ENCODE measurements at regions not wholly inside any gene's neighbourhood (a gene's known extent, or its start where the extent isn't known, plus 50 kb on each side); places are given as distances from the start of the nearest gene placed in this dataset.

DNA sequence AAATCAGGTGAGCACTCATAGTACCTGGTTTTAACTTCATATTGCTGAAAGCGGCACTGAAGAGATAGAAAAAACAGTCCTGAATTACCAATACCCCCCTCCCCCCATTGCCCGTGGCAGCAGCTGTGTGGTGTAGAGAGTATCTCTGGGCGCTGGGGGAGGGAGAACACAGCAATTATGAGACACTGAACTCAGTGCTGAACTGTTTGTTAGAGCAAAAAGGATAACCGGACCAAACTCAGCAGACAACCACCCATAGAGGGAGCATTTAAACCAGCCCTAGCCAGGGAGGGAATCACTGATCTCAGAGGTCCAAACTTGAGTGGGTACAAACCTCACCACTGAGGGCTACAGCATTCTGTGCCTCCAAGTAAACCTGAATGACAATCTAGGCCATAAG is 457.4 kb upstream of the TEX13C start:
- no peak for DNase-seq

DNA sequence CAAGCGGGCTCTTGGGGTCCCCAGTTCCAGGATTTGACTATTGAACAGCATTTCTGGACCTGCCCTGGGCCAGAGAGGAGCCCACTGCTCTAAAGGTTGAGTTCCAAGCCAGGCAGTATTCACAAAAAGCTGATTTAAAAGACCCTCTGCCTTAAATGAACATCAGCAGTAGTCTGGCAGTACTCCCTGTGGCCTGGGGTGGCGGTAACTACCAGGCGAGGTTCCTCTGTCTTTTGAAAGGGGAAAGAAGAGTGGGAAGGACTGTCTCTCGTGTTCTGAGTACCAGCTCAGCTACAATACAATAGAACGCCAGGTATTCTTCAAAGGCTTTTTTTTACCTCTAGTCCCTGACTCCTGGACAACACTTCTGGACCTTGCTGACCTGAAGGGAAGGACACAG is 456.4 kb upstream of the TEX13C start:
- no peak for DNase-seq

DNA sequence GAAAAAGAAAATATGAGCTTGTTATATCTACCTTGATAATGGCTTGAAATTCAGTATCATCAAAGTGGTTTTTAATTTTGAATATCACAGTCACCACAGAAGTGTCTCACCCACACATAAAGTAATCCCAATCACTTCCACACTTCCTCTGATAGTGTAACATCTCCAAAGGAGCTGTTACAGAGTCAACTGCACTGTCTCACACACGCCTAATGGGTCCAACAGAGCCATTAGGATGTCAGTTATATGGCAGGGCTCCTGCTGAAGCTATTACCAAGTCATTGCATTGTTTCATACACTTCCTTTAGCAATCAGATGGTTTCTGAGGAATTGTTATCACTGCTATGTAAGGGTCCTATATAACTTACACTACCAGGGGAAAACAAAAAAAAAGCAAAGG is 432.1 kb upstream of the TEX13C start:
- DNase-seq: no peak

DNA sequence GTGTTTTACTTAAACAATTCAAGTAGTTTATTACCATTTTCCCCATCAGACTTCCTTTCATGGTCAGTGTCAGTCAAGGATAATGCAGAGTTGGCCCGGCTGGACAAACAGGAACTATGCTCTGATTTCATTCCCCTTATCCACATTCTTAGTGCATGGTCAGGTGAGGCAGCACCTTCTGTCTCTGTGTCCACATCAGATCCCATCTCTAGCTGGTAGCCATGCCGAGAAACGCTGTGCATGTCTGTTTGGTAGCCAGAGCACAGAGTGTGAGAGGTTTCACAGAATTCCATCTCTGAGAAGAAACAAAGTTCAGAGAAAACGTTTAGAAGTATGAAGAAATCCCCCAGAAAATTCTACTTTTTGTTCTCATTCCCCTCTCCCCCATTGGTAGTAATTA is 423.7 kb upstream of the TEX13C start:
- DNase-seq: no peak

DNA sequence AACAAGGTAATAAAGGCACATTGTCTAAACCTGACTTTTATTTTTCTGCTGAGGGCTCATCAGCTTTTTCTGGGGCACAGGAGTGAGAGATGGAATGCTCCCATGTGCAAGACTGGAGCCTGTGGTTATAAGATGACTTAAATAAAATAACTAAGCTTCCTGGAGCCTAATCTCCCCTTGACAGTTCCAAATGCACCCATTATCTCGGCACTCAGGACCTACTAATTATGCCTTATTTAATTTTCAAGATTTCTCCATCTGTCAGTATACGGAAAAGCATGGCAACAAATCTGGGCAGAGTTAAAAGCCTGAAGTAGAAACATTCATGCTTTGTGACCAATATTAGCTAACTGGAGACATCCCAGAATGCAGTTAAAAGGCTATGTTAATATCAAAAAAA is 416.7 kb upstream of the TEX13C start:
- no peak for DNase-seq

DNA sequence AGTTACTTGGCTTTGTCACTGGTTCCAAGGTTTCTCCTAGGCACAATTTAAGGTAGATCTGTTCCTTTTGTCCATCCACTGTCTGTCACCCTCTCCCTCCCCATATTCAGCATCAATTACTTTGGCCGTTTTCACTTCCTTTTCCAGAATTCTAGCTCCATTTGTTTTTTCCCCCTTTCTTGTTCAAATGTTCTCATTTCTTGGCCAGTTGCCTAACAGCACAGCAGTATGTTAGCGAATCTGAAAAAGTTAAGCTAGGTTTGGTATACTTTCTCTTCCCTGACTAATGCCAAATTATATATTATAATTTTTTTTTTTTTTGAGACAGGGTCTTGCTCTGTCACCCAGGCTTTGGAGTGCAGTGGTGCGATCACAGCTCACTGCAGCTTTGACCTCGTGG is 409.1 kb upstream of the TEX13C start:
- DNase-seq: no peak

DNA sequence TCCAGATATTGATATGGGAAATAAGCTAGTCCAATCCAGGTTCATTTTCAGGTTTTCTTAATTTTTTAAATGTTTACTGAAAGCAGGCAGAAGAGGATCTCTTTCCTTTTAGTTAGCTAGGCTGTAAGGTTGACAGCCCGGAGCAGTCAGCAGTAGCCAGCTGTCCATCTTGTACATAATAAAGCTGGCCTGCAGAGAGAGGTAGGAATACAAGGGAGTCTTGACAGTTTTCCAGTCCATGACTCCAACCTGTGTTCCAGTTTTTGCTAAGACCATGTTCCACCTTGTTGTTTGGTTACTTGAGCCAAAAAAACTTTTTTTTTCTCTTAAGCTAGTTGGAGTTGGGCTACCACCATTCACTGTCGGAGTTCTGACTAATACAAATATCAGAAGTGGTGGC is 402.7 kb upstream of the TEX13C start:
- DNase-seq: no peak

DNA sequence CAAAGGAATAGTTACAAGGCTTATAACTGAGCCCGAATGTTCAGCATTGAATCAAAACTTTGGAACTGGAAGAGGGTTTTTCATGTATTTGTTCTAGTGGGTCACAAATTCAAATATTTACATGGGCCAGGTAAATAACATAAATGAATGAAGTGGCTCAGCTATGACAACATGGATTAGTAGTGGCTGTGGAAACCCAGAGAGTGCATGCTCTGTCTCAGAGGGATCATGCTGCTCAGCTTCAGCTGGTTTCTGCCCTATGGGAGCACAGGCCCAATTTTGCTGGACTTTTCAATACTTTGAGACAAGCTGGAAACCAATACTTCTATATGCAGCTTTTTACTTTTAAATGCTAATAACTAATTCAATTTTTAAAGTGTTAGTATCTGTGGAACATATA is 394.0 kb upstream of the TEX13C start:
- no peak for DNase-seq

DNA sequence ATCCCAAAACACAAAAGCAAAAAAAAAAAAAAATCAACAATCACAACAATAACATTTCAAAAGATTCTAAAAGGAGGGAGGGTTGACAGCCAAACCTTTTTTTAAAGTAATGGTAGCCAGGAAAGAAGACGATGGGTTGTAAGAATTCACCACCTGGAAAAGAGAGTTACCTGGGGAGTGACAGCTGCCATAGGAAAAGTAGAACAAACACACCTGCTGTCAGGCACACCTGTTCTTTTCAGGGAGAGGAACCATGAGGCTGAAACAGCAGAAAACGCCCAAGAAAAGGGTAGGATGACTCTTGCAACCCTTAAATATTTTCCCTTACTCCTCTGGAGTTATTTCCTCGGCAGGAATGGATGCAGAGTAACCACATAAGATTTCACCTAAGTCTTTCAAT is 388.4 kb upstream of the TEX13C start:
- DNase-seq: no peak

DNA sequence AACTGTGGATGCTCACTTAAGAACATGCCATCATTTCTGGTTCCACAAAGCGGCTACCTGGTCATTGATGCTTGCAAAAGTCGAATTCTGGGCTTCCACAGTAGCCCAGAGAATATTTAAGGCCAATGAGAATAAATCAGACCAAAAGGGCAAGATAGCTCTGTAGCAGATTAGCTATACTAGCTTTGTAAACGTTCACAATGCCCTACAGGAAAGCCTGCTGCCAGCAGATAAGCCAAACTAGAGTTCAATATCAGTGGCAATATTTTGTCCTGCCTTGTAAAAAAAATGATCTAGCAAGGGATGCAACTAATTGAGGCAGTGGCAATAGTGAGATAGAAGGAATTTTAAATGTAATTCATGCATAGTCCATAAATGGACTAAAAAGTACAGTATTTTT is 387.7 kb upstream of the TEX13C start:
- DNase-seq: no peak

DNA sequence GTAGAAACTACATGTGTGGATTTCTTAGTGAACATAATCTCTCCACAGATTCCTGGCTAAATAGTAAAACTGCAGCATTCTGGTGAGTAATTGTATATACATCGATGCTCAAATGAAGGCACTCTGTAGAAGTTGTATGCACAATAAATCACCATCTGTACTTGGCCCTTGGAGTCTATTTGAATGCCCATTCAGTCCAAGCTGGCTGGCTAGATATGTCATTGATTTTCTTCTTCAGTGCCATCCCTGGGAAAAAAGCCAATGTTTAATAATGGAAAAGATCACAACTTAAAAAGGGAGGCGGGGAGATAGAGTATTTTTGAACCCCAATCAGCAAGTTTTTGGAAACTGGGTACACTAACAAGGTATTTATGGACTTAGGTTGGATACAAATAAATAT is 381.0 kb upstream of the TEX13C start:
- no peak for DNase-seq

DNA sequence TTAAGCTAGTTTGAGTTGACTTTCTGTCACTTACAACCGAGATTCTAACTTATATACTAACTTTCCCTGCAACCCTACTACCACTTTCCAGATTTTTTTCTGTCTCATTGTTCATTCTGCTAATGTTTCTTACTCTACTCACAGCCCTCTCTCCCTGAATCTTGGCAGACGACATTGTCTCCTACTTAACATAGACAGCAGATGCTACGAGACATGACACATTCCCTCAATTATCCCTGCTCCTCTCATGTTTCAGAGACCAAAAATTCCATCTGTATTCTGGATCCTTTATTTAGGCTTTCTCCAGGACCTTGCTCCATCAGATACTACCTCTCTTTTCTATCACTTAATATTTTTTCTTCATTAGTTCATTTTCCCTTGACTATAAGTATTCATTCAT is 379.1 kb upstream of the TEX13C start:
- DNase-seq: peak; percentile 7

DNA sequence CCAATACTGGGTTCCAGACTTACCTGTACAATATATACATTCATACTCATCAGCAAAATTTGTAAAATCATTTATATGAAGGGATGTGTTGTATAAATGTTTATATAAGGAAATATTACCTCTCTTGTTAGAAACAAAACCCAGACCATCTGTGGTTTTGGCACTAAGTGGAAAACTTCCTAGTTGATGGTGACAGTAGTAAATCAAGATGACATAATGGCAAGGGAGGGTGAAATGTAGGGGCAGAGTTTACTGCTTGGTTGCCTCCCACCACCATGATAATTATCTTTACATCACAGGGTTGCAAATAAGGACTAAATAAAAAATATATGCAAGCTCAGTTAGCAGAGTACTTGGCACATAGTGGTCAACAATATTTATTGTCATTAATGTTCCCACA is 365.3 kb upstream of the TEX13C start:
- no peak for DNase-seq

DNA sequence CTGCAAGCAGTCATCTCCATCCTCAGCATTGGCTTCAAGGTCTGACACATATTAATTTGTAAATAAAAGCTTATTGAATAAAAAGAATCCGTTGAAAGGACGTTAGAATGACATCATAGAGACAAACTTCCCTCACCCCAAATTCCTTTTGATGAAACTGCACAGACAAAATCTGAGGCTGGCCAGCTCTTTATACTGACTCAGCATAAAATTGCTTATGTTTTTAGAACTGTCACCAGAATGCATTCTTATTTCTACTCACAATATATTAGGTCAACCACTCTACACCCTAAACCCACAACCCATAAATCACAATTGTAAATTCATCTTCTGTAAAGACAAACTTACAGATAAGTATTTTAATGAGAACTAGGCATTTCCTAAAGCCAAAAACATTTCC is 359.2 kb upstream of the TEX13C start:
- DNase-seq: no peak

DNA sequence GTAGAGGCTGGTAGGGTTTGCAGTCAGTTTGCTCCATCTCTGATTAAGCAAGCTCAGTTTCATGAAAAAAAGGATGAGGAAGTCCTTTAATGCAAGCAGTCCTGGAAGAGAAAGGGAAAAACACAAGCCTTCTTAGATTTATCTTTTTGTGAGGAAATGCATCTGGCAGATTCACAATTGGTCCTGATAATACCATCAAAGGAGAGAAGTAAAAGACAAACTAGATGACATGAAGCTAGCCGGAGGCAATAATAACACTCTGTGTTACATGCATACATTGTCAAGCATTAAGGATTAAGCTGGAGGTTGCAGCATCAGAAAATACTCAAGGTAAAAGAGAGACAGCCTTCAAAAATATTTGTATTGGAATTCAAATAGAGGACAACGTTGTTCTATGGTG is 356.0 kb upstream of the TEX13C start, which contains the start of gene TENM1:
TSS of gene TENM1 (minus strand) at position 101 of the 400 bp plus-strand sequence.
- no peak for DNase-seq

DNA sequence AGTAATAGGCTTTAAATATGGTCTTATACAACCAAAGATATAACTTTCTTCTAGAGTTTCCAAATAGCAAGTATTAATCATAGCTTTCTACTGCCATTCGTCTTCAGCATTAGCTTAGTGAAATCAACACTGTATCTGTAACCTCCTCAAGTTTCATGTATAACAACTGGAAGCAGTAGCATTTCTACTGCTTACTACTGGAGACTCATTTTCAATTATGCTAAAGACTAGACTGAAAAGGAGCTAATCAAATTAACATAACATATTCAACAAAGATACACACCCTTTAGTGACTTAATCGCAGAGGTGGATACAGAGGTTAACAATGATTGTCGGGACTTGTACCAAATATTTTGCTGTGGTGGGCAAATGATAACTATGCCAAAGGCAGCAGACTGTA is 344.2 kb upstream of the TEX13C start:
- DNase-seq: no peak

DNA sequence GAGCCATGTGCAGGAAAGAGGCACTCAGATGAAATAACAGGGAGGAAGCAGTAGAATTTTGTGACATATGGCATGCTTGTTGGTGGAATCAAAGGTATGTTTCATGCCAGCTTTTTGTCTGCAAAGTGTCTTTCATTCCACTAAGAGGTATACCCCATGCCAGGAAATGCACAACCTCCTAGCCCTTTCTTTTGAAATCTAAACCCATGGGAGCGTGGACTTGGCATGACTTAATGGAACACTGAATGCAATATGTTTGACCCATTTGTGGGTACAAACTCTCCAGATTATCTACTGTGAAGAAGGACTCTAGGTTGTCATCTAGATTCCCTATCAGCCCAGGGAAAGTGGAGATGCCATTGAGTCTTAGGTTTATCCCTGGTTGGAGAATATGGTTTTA is 338.3 kb upstream of the TEX13C start:
- no peak for DNase-seq

DNA sequence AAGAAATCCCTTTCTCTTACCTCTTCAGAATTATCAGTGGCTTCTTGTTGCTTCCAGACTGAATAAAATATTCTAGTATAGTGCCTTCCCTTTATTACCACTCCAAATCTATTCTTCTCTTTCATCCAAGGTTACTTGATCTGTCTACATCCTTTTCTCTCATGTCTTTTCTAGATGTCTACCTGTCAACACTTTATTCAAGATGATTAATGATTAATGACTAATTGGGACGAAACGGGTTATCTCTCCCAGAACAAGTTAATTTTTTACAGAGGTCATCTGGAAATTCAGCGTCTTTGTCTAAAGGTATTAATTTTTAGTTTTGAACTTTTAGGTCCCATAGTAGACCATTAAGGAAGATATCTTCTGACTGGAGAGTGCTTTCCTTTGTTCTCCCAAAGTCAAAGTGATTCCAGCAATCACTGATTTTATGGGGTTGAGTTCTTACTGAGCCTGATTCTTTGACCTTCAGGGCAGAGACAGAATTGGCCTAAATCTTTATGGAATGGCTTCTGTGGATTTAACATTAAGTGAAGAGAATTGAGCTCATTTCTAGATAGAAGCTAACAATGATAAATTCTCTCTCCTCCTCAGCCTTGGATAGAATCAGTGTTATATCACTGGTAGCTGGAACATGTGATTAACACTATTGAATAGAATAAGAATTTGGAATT is 335.4 kb upstream of the TEX13C start:
- no peak for DNase-seq

DNA sequence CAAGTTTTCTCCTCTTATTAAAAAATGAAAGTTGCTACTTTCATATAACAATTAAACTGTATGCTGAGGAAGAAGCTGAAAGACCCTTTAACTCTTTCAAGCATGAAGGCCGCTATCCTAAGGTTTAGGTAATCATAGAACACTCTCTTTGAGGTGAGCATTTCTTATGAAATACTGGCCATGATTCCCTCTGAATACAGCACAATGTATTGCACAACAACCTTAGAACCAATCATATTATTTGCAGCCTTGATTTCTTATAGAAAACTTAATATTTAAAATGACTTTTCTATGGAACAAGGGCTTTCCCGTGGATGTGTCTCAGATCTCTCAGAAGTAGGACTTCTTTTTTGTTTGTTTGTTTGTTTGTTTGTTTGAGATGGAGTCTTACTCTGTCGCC is 333.4 kb upstream of the TEX13C start:
- DNase-seq: no peak

DNA sequence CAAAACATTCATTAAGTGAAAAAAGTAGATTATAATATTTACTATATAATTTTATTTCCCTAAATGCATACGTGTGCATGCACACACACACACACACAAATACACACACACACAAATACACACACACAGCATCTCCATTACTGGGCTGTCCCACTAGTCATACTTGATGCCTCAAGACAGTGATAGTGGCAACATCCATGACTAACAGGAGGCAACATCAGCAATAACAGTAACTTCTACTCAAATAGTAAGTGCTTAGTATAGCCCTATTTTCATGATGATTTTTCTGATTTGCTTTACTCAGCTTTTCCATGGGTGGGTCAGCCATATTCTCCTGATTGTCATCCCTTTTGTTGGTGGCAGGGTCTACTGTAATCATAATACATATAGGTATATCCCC is 325.9 kb upstream of the TEX13C start:
- DNase-seq: no peak

DNA sequence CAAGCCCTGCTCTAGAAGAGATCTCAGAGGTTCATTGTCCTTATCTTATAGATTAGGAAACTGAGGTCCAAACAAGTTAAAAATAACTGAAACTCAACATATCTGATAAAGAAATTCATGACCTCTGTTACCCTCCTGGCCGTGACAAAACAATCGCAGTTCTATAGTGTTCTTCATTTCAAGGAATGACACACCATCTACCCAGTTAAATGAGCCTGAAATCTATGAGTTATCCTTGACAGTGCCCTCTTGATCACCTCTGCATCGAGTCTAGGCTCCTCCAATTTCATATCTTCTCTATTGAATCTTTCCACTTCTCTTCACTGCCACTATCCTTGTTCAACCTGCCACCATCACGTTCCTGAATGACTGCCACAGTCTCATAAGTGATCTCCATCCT is 325.3 kb upstream of the TEX13C start:
- no peak for DNase-seq

DNA sequence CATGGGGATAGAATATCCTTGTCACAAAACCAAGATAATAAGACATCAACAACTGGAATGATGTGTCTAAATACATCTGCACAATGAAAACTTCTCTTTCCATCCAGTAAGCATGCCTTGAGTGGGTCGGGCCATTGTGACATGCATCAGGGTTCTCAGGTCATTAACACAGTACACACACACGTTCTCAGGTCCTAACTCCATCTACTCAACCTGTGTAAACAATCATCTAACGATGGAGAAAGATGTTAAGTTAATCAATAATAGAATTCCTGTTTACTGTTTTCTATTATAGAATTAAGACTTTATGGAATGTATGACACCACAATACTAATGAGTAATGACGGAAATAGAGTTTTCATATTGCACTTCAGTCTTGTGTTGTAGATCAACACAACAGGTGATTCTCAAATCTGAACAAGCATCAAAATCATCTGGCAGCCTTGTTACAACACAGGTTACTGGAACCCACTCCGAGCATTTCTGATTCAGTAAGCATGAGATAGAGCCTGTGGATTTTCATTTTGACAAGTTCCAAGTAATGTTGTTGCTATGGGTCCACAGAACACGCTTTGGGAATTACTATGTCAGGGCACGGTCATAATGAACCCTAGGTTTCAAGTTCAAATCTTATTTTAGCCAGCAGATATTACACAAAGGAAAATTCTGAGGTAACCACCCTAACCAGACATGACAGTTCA is 315.8 kb upstream of the TEX13C start:
- DNase-seq: no peak

DNA sequence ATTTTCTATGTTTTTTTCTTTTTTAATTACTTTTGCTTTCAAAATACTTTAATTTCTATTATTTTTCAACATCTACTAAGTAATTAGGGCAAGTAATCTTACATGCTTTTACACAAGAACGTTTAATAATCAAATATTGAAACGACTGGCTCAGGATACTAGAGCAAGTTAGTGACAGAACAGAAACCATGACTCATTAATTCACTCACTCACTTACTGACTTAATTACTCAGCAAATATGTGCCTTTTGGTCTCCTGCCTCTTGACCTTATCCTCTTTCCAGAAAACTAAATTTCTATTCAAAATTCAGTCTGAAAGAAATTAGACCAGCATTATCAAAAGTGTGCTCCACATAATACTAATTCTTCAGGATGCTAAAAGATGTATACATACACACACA is 314.9 kb upstream of the TEX13C start:
- DNase-seq: no peak

DNA sequence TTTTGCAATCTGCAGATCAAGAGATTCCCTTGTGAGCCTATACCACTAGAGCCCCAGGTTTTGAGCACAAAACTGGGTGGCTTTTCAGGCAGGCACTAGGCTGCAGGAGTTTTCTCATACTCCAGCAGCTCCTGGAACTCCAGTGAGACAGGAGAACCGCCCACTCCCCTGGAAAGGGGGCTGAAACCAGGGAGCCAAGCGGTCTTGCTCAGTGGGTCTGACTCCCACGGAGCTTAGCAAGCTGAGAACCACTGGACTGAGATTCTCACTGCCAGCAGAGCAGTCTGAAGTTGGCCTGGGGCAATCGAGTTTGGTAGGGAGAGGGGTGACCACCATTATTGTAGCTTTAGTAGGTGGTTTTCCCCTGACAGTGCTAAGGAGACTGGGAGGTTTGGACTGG is 313.8 kb upstream of the TEX13C start:
- no peak for DNase-seq

DNA sequence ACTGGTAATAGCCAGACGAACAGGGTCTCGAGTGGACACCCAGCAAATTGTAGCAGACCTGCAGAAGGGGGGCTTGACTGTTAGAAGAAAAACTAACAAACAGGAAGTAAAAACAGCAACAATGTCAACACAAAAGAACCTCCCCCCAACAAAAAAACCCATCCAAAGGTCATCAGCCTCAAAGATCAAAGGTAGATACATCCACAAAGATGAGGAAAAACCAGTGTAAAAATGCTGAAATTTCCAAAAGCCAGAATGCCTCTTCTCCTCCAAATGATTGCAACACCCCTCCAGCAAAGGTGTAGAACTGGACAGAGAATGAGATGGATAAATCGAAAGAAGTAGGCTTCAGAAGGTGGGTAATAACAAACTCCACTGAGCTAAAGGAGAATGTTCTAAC is 313.0 kb upstream of the TEX13C start:
- DNase-seq: no peak

Measured in fibroblast of skin of right biceps (primary cell).